Panc1 (cell line): ENCODE measurements at regions not wholly inside any gene's neighbourhood (a gene's known extent, or its start where the extent isn't known, plus 50 kb on each side); places are given as distances from the start of the nearest gene placed in this dataset.

Experiments
- ATAC-seq: fragments of 200-7000 bp; cut with Tn5 transposase; 2 replicates; pipeline ENCODE4 v1.9.1; 2020; ENCODE audit warnings: mild to moderate bottlenecking, moderate library complexity
- BruUV-seq: library from RNA; stranded (reverse); fragments of 400-500 nt; replicated peaks from 2 replicates; lab custom pipeline; 2021; lab: Mats Ljungman, UMichigan
- CTCF ChIA-PET: fragments of 300-600 bp; sonication (Branson Sonifier 250); formaldehyde crosslinking; loops from one replicate; lab custom pipeline; 2022; ENCODE audit warnings: antibody characterized with exemption; lab: Charles Lee
- POLR2A ChIA-PET: fragments of 300-600 bp; sonication (Branson Sonifier 250); formaldehyde crosslinking; loops from one replicate; lab custom pipeline; 2022; ENCODE audit warnings: antibody characterized with exemption; lab: Charles Lee
- DNase-seq: peaks from one replicate; pipeline ENCODE4 v3.0.0-alpha.2; 2010; ENCODE audit warnings: low read depth, low spot score
- H3K27ac ChIP-seq: 2 replicates; pipeline ENCODE4 v1.5.1; 2011; ENCODE audit warnings: mild to moderate bottlenecking, low read length, inconsistent platforms
- H3K27me3 ChIP-seq: fragments of 200-500 bp; sonication (Bioruptor generic); 2 replicates; pipeline ENCODE4 v1.6.0; 2014; ENCODE audit warnings: low read length, inconsistent platforms; ENCODE audit not compliant: control insufficient read depth, insufficient read depth
- H3K36me3 ChIP-seq: fragments of 200-500 bp; sonication (Bioruptor generic); 2 replicates; pipeline ENCODE4 v1.5.1; 2014; ENCODE audit warnings: inconsistent platforms, mild to moderate bottlenecking, low read length, moderate library complexity; ENCODE audit not compliant: control insufficient read depth, insufficient read depth
- H3K4me1 ChIP-seq: 2 replicates; pipeline ENCODE4 v1.5.1; 2011; ENCODE audit warnings: inconsistent platforms, mild to moderate bottlenecking, low read length, moderate library complexity; ENCODE audit not compliant: control insufficient read depth, insufficient read depth
- H3K4me3 ChIP-seq, 2 experiments: 2 replicates each; pipeline ENCODE4 v1.5.1; 2011 to 2012; ENCODE audit warnings: low read depth in 2 of 2, low read length in 2 of 2, mild to moderate bottlenecking in 2 of 2, inconsistent platforms in 1 of 2, moderate library complexity in 1 of 2
- H3K9me3 ChIP-seq: fragments of 200-500 bp; sonication (Bioruptor generic); 2 replicates; pipeline ENCODE4 v1.5.1; 2014; ENCODE audit warnings: low read depth, mild to moderate bottlenecking, inconsistent platforms, low read length, moderate library complexity; ENCODE audit not compliant: control insufficient read depth, insufficient read depth
- CTCF ChIP-seq: fragments of 450-650 bp; IDR thresholded peaks from 2 replicates; pipeline ENCODE4 v1.5.1; 2017; ENCODE audit warnings: mild to moderate bottlenecking
- POLR2AphosphoS5 ChIP-seq: IDR thresholded peaks from 2 replicates; pipeline ENCODE4 v1.6.1; 2012; ENCODE audit warnings: mild to moderate bottlenecking, low read depth, low read length, moderate library complexity
- REST ChIP-seq, 2 experiments: IDR thresholded peaks; 2 replicates each; pipeline ENCODE4 v1.6.1; 2011 to 2012; ENCODE audit warnings: low read depth in 2 of 2, control low read depth in 1 of 2, low read length in 1 of 2, mild to moderate bottlenecking in 1 of 2, moderate library complexity in 1 of 2; ENCODE audit not compliant: insufficient read depth in 1 of 2
- SIN3A ChIP-seq: IDR thresholded peaks from 2 replicates; pipeline ENCODE4 v1.6.1; 2012; ENCODE audit warnings: low read depth, mild to moderate bottlenecking, low read length, moderate library complexity, borderline replicate concordance; ENCODE audit not compliant: insufficient read depth
- TCF7L2 ChIP-seq: IDR thresholded peaks from 2 replicates; pipeline ENCODE4 v1.6.1; 2011; ENCODE audit warnings: mild to moderate bottlenecking, low read depth, low read length, inconsistent platforms
- in situ Hi-C: cut with HindIII; loops from 2 replicates; pipeline ENCODE4 v1.10.0; 2016; ENCODE audit warnings: low sequenced_read_pairs, low pct_unique_long_range_greater_than_20kb
- intact Hi-C: fragments of 100-400 bp; cut with micrococcal nuclease; formaldehyde crosslinking; loops from one replicate; pipeline ENCODE4 v1.10.0; 2022; ENCODE audit not compliant: unreplicated experiment

- no peak for ATAC-seq
- intact Hi-C loops: no loop called here
Observed at GRCh38 chr2:2517399-2517798, 186.3 kb upstream of the MYT1L start.

GRCh38 chr2:2516386-2516785 is 185.3 kb upstream of the MYT1L start:
- TF ChIP-seq SIN3A (no peak), TCF7L2 (no peak), POLR2AphosphoS5 (no peak), CTCF (no peak), REST (IDR thresholded peaks at IDR 0.05; ENCODE audit: insufficient read depth in 1 of 2, low read depth in 2 of 2, low read length in 1 of 2) (no peak)
- ATAC-seq (no peak), DNase-seq (no peak)
- H3K27me3 ChIP-seq: peaks cover 2% of the 10 kb centered on the region
- ChIA-PET CTCF (no interaction called here), POLR2A (no interaction called here)
- no TSS peak for BruUV-seq
- H3K9me3 ChIP-seq: no peaks in the 10 kb centered on the region
- H3K4me3 ChIP-seq: no peak overlapping the region
- H3K4me1 ChIP-seq: no peaks in the 10 kb centered on the region
- no peaks in the 10 kb centered on the region for H3K36me3 ChIP-seq
- in situ Hi-C loops (no loop called here), intact Hi-C loops (no loop called here)
- H3K27ac ChIP-seq: no peak overlapping the region

More at GRCh38 chr2:2517399-2517798, 186.3 kb upstream of the MYT1L start:
- no peak for DNase-seq
- in situ Hi-C loops: no loop called here
- TF ChIP-seq POLR2AphosphoS5: no peak
- no peak for TF ChIP-seq TCF7L2
- no peak for TF ChIP-seq SIN3A
- H3K4me3 ChIP-seq: no peak overlapping the region
- no peaks in the 10 kb centered on the region for H3K4me1 ChIP-seq
- peaks cover 2% of the 10 kb centered on the region for H3K27me3 ChIP-seq
- H3K27ac ChIP-seq: no peak overlapping the region
- POLR2A ChIA-PET: no interaction called here
- CTCF ChIA-PET: no interaction called here
- BruUV-seq: no TSS peak
- H3K36me3 ChIP-seq: no peaks in the 10 kb centered on the region
- H3K9me3 ChIP-seq: no peaks in the 10 kb centered on the region

GRCh38 chr2:2512931-2513330 is 181.9 kb upstream of the MYT1L start:
- in situ Hi-C loops (no loop called here), intact Hi-C loops (no loop called here)
- POLR2A ChIA-PET: no interaction called here
- Histone ChIP-seq H3K36me3 (no peaks in the 10 kb centered on the region), H3K27ac (no peak overlapping the region), H3K4me3 (no peak overlapping the region), H3K27me3 (peaks cover 2% of the 10 kb centered on the region), H3K9me3 (no peaks in the 10 kb centered on the region), H3K4me1 (no peaks in the 10 kb centered on the region)
- no TSS peak for BruUV-seq
- CTCF ChIA-PET: no interaction called here
- DNase-seq (no peak), ATAC-seq (no peak)
- TF ChIP-seq POLR2AphosphoS5: no peak
- no peak for TF ChIP-seq TCF7L2
- TF ChIP-seq CTCF: no peak
- TF ChIP-seq REST (IDR thresholded peaks at IDR 0.05; ENCODE audit: insufficient read depth in 1 of 2, low read depth in 2 of 2, low read length in 1 of 2): no peak
- TF ChIP-seq SIN3A: no peak
